HG02623 (cell line): ENCODE measurements at regions not wholly inside any gene's neighbourhood (a gene's known extent, or its start where the extent isn't known, plus 50 kb on each side); places are given as distances from the start of the nearest gene placed in this dataset.
"Not testable (repeated sequence)": the region's sequence is repeated elsewhere in the genome, so short reads cannot be mapped to it uniquely, and the experiment has no call there.

Experiments used
- ATAC-seq: cut with Tn5 transposase; IDR thresholded peaks from one replicate; pipeline ENCODE4 v1.9.1; 2021; ENCODE audit warnings: moderate library complexity; ENCODE audit not compliant: unreplicated experiment

GRCh38 chr6:139994998-139995397, 620.5 kb upstream of the CITED2 start:
- ATAC-seq: no peak

GRCh38 chr6:139990856-139991465, 616.5 kb upstream of the CITED2 start:
- ATAC-seq: no peak

DNA sequence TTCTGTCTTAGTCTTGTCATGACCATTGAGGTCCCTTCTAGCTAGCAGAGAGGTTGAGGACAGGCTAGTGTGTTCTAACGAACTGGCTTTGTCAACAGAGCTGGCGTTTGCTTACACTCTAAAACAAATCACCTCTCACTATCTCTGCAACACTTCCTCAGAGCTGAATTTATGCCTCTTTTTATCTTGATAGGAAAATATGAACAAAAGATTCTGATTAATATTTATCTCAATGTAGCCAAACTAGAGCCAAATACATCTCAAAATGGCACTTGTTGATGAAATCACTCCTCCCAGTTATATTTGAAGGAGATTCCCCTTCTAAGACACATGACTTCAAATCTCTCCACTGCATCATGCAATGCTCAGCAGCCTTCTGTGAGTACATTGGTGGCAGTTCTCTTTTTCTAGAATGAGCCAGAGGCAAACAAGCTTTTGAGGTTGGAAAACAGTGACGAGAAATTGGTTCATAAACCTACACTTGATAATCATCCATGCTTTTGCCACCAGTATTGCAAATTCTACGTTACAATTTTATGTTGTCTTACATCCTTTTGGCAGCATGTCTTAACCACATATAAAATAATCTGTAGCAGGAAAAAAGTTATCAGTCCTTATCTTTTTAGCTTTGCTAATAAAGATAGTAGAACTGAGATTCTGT, 615.7 kb upstream of the CITED2 start:
- no peak for ATAC-seq

- no peak for ATAC-seq
These were observed 614.2 kb upstream of the CITED2 start for GRCh38 chr6:139988685-139989084.

DNA sequence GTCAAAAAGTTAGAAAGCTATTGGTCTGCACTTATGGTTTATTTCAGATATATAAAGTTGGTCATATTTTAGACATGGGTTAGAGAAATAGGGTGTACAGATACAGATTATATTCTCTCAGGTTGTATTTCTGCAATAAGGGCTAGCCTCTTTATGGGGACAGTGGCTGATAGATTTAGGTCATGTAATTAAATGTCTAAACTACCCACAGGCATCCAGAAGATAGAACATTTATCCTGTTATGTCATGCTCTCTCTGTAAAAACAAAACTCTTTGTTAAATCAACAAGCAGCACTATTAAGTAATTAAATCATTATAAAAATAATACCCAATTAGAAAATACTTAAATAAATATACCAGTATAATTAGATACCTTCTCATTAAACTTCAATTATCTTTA, 612.6 kb upstream of the CITED2 start:
- no peak for ATAC-seq

DNA sequence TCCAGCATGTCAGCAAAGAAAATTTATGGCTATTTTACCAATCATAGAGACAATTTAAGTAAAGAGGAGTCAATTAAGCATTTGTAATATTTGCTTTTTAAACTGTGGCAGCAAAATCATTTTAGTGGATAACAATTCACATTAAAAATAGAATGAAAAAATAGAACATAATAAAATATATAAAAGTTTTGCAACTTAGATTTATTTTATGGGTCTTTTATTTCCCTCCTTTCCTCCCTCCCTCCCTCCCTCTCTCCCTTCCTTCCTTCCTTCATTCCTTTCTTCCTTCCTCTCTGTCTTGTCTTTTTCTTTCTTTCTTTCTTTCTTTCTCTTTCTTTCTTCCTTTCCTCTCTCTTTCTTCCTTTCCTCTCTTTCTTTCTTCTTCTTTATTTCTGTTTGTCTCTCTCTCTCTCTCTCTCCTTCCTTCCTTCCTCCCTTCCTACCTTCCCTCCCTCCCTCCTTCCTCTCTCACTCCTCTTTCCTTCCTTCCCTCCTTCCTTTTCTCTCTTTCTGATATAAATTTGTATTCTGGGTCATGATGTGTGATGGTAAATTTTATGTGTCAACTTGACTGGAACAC, 610.9 kb upstream of the CITED2 start:
- no peak for ATAC-seq

DNA sequence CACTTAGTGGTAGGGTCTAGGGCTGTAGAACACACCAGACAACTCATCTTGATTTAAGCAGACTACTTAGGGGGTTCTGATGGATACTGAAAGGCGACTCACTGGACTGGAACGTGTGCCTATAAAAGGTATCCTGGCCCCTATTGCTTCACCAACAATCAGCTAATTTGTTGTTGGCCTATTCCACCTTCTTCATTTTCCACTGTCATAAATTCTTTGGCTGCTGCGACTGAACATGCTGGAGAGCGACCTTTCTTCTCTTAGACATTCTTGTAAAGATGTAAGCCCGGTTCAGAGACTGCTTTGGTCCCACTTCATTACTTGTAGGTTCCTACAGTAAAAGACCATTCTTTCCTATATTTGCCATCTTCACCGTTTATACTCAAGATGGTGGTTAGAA, 609.9 kb upstream of the CITED2 start:
- ATAC-seq: no peak

DNA sequence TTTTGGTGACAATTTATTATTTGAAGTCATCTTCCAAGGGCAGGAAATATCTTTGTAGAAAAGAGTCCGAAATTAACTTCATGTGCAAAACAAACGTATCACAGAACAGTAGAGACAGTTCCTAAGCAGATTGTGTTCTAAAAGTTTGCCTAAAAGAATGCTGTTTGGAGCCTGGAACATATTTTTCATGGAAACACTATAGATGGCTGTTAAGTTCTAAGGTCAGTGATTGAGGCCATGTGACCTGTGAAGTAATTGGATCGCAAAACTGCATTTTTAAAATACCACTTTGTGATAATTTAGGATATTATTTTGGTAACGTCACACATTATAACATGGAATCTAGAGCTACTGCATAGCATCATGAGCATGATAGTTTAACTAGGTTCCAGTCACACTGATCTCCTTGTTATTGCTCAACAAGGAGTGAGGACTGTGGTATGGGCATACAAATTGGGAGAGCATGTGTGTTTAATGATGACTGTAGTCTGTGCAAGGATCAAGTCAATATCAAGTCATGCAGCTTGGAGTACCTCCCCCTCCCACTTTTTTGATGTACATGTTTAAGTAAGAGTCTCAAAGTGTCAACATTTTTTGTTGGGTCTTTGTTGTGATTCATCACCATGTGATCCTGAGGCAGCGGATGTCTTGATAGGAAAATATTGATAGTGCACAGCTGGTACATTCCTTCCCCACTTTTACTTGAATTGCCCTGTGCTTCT, 609.3 kb upstream of the CITED2 start:
- ATAC-seq: no peak

- no peak for ATAC-seq
These were observed 608.3 kb upstream of the CITED2 start for GRCh38 chr6:139982652-139983295.

GRCh38 chr6:139982195-139982594, 607.7 kb upstream of the CITED2 start:
- ATAC-seq: no peak

- ATAC-seq: no peak
These were observed 607.3 kb upstream of the CITED2 start for GRCh38 chr6:139981768-139982181.

DNA sequence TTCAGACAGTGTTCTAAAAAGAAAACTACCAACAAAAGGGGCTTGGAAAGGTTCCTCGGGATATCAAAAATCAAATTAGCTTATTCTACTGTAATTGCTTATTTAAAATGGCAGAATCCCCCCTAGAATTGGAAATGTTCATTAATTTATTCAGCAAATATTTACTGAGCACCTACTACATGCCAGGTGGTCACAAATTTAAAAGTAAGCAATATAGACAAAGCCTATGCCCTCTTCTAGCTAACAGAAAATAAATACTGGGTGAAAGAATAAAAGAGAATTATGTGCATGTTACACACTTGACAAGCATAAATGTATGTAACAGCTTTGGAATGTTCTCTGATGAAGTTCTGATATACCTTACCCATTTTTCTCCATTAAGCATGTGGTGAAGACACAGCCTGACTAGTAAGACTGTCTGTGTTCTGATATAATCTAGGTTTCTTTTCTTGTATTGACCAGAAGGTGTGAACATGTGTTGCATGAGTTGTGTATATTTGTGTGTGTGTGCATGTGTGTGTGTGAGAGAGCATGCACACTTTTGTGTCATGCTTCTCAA, 606.7 kb upstream of the CITED2 start:
- no peak for ATAC-seq

DNA sequence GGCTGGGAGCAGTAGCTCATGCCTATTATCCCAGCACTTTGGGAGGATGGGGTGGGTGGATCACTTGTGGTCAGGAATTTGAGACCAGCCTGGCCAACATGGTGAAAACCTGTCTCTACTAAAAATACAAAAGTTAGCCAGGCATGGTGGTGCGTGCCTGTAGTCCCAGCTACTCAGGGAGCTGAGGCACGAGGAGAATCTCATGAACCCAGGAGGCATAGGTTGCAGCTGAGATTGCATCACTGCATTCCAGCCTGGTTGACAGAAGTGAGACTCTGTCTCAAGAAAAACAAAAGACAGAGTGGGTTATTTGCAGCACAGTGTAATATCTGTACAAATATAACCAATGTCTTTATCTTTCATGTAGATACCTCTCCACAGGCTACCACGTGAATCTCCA, 606.2 kb upstream of the CITED2 start:
- not testable (repeated sequence) for ATAC-seq

DNA sequence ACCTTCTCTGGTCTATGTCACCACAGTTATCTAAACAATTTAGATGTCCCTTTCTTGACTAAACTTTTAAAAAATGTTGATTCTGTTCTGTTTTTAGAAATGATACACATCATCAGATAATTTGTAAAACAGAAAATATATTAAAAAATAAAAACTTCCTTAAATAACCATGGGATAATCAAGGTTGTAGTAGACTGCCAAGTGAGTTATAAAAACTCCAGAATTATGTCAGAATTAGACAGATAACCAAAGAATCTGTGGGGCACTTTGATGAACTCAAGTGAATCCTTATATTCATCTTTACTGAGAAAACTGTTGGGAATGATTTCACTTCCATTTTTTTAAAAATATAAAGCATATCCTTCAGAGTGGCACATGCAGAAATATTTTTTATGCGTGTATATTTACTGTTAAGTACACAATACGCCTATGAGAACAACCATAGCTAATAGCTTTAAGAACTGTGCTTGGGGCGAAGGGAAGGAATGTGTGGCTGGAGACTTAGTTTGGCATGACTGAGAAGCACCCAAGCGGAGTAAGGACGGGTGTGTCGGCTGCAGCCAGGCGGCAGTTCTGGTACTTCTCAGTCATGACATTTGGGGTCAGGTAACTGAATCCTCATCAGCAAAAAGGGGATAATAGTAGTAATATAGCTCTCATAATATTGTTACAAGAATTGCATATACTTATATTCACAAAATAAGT, 604.7 kb upstream of the CITED2 start:
- no peak for ATAC-seq

DNA sequence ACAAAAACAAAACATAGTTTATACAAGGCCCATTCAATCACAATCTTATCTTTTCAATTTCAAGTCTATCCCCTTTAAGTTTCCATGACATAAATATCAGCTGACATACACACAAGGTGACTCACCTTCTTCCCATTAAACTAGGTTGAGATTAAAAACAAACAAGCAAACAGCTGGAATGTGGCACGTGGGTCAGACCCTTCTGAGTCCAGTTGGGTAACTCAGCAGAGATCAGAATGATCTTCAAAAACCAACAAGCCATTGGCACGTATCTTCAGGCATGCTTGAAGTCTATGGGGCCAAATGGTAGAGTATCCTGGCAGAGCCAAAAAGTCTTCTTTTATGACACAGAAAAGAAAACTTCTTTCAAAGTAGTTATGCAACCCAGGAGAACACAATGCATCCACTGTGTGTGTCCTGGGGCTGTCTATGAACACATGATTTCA, 603.5 kb upstream of the CITED2 start:
- no peak for ATAC-seq

DNA sequence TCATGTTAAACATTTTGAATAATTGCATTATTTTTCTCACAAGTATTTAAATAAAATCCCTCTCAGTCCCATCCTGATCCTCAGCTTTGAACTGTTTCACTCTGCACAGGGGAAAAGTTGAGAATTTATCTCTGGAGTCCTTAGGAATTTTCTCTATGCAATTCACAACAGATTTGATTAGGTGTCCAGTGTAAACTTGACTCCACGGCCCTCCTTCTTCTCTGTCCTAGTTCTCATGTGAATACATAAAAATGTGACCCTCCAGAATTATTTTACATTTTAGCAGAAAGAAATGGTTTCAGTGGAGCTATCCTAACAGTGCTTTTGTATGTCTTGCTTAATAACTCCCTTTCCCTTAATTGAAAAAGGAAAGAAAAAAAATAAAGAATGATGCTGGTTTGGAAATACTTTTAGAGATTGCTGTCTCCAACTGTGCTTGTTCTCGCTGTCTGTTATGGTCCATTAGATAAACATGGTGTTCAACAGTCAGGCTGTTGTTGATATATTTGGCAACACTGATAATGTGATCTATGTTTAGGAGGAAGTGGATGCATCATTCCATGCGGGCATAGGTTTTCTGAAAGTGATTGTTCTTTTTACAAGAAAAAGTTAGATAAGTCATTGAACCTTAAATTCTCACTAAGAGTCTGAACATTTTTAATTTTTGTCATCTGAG, 599.4 kb upstream of the CITED2 start:
- no peak for ATAC-seq

DNA sequence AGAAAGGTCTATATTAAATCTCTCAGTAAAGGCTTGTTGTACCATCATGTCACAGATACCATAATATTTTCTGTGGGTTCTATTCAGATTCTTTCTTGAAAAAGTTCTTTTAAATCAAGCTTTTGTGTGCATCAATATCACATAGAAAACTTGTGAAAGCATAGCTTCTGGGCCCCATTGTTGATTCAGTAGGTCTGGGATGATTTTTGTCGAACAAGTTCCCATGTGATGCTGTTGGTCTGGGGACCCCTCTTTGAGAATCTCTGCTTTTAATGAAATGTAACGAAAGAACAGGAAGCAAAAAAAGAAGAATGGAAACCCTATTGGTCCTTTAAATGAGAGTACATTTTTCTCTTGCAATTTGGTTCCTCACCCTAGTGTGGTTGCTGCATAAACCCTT, 597.7 kb upstream of the CITED2 start:
- ATAC-seq: no peak

DNA sequence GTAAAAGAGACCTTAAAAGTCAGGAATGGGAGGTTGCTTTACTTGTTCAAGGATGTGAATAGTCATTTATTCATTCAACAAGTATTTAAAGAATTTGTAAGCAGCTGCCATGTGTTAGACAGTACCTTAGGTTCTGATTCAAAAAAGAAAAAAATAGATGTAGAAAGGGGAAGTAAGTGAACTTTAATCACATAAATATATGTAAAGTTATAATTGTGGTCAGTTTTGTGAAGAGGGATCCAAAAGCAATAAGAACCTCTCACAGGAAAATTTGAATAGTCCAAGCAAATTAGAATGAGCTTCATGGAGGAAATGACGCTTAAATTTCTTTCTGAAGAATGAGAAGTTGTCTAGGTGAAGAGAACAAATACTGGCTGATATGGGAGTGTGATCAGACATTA, 596.1 kb upstream of the CITED2 start:
- ATAC-seq: no peak

DNA sequence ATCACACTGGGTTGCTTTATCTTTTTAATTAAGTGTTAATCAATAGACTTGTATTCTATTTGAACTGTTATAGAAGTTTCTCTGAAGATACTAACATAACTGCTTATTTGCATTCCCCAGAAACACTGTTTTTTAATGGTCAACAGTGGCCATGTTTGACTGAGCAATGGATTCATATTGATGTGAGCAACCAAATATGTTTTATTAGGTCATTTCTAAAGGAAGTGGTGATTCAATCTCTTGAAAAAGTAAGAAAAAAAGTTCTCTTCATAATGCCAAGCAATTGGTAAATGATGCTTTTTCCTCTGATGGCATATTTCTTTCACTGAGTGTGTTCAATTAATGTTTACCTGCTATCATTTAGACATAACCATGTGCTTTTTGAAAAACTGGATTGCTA, 593.0 kb upstream of the CITED2 start:
- ATAC-seq: no peak

GRCh38 chr6:139965393-139965792, 590.9 kb upstream of the CITED2 start:
- ATAC-seq: no peak
